Heart left ventricle (tissue), 13 donors: ENCODE measurements at regions not wholly inside any gene's neighbourhood (a gene's known extent, or its start where the extent isn't known, plus 50 kb on each side); places are given as distances from the start of the nearest gene placed in this dataset.

ENCODE experiments used
- CTCF ChIP-seq, 12 donors: fragments of 200-600 bp; sonication (generic) in 4 of 12; IDR thresholded peaks; one replicate each; pipeline versions ENCODE4 v1.5.0 to v1.8.0; 2018 to 2022; ENCODE audit warnings: antibody characterized with exemption in 12 of 12, mild to moderate bottlenecking in 5 of 12
- POLR2A ChIP-seq, 2 donors: fragments of 450-650 bp; IDR thresholded peaks; one replicate each; pipeline ENCODE4 v1.6.1; 2017; ENCODE audit warnings: antibody characterized with exemption in 2 of 2, mild to moderate bottlenecking in 2 of 2, moderate library complexity in 2 of 2
- donor health status: ischemic (EF 13 %, LVEDD 7.1; RV severe dilation, severe dysfunction).
- donor health status: DM: no; HTN: yes; CAD: no.
- donor health status: DM: no; HTN: no; CAD: no.
- donor health status: ischemic (EF 25% LVEDD 6.9; RV normal size, moderate dysfunction).
- donor health status: ischemic (EF 25% LVEDD 5.7; RV mildly dilated, moderate dysfunction).
- donor health status: ischemic (EF 35%, LVEDD 5.7; RV mildly dilated, moderate dysfunction).
- donor health status: nonischemic (EF 11% LVEDD 7.7; RV severe dilation, severe dysfunction).
- donor health status: DM: yes; HTN: yes; CAD: no.
- donor health status: PGD.
- donor health status: ischemic (EF 29% LVEDD 5.4; RV normal size, mild dysfunction).
- donor health status: nonischemic (EF 23%, LVEDD 6.1; RV moderate dilation, normal function).

DNA sequence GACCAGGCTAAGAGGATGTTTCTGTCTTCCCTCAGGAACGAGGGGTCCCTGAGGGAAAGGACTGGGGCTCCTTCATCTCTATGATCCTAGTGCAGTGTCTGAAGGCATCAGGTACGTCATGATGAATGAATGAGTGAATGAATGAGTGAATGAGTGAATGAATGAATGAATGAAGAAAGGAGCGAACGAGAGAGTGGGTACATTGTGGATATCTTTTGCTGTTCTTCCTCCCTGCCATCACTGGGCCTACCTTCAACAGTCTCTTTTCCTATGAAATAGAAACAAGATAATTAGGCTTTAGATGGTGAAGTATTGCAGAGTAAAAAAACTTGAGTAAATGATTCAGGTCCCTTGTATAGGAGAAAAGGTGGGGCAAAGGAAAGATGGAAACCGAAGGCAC is 111.3 kb upstream of the CRHR1 start:
- TF ChIP-seq CTCF (IDR thresholded peaks at IDR 0.05) (no peak), POLR2A (IDR thresholded peaks at IDR 0.05) (no peak)
